ENCODE measurements at regions not wholly inside any gene's neighbourhood (a gene's known extent, or its start where the extent isn't known, plus 50 kb on each side); places are given as distances from the start of the nearest gene placed in this dataset.

GRCh38 chr13:52916486-52916990, 68.1 kb upstream of the PCDH8 start:
- TF ChIP-seq CTCF (IDR thresholded peaks at IDR 0.05) (no peak), POLR2AphosphoS5 (IDR thresholded peaks at IDR 0.05) (no peak)

Measured in esophagus muscularis mucosa (tissue), 3 donors.